ENCODE measurements at regions not wholly inside any gene's neighbourhood (a gene's known extent, or its start where the extent isn't known, plus 50 kb on each side); places are given as distances from the start of the nearest gene placed in this dataset.

DNA sequence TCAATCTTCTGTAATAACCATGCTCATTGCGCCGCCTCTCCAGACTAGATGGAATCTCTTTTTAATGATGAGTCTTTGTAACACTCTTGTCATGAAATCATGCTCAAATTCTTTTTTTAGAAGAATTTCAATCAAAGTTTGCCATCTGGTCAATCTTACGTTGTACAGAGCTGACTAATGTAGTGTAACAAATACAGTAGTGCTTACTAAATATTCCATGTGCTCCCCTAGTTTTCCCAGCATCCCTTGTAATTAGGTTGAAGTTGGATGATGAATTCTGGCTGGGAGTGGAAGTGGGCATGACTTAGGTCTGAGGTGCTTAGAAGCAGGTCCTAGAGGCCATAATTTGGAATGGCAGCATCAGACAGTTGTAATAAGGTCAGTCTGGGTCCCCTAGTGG lies 309.1 kb upstream of the SNX7 start:
- H3K9me2 ChIP-seq (replicated peaks; ENCODE audit: control insufficient read depth, low read length): no peaks in the 10 kb centered on the region
- no peaks in the 10 kb centered on the region for H3K4me1 ChIP-seq (ENCODE audit: control insufficient read depth, low read length)
- H3K4me3 ChIP-seq (ENCODE audit: low read length): no peak overlapping the region
- no peaks in the 10 kb centered on the region for H3K9me3 ChIP-seq (ENCODE audit: control insufficient read depth, insufficient read depth, low read length)
- no peak overlapping the region for H3K27ac ChIP-seq (ENCODE audit: low read depth, low read length)
- TF ChIP-seq, protein P1, sequence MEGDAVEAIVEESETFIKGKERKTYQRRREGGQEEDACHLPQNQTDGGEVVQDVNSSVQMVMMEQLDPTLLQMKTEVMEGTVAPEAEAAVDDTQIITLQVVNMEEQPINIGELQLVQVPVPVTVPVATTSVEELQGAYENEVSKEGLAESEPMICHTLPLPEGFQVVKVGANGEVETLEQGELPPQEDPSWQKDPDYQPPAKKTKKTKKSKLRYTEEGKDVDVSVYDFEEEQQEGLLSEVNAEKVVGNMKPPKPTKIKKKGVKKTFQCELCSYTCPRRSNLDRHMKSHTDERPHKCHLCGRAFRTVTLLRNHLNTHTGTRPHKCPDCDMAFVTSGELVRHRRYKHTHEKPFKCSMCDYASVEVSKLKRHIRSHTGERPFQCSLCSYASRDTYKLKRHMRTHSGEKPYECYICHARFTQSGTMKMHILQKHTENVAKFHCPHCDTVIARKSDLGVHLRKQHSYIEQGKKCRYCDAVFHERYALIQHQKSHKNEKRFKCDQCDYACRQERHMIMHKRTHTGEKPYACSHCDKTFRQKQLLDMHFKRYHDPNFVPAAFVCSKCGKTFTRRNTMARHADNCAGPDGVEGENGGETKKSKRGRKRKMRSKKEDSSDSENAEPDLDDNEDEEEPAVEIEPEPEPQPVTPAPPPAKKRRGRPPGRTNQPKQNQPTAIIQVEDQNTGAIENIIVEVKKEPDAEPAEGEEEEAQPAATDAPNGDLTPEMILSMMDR (IDR thresholded peaks at IDR 0.05; ENCODE audit: low read depth, low read length, poor library complexity, severe bottlenecking): no peak
- no peak for TF ChIP-seq EZH2phosphoT487 (IDR thresholded peaks at IDR 0.05; ENCODE audit: borderline replicate concordance, low read length)
- no peaks in the 10 kb centered on the region for H3K79me2 ChIP-seq (ENCODE audit: control insufficient read depth, low read length)
- H4K20me1 ChIP-seq (ENCODE audit: control insufficient read depth, insufficient read depth, low read depth, low read length): no peaks in the 10 kb centered on the region
- no peaks in the 10 kb centered on the region for H3K36me3 ChIP-seq (ENCODE audit: control insufficient read depth, low read length)
- H3F3A ChIP-seq (ENCODE audit: control insufficient read depth, insufficient read depth): no peaks in the 10 kb centered on the region
- no peak overlapping the region for H3K4me2 ChIP-seq (ENCODE audit: low read length)
- H3K27me3 ChIP-seq (ENCODE audit: control insufficient read depth, low read length): no peaks in the 10 kb centered on the region

- no peaks in the 10 kb centered on the region for H3F3A ChIP-seq (ENCODE audit: control insufficient read depth, insufficient read depth)
- H3K4me1 ChIP-seq (ENCODE audit: control insufficient read depth, low read length): no peaks in the 10 kb centered on the region
- H3K27me3 ChIP-seq (ENCODE audit: control insufficient read depth, low read length): no peaks in the 10 kb centered on the region
- no peak overlapping the region for H3K4me3 ChIP-seq (ENCODE audit: low read length)
- TF ChIP-seq, protein P1 (IDR thresholded peaks at IDR 0.05; ENCODE audit: low read depth, low read length, poor library complexity, severe bottlenecking): no peak
- TF ChIP-seq EZH2phosphoT487 (IDR thresholded peaks at IDR 0.05; ENCODE audit: borderline replicate concordance, low read length): no peak
- H4K20me1 ChIP-seq (ENCODE audit: control insufficient read depth, insufficient read depth, low read depth, low read length): no peaks in the 10 kb centered on the region
- no peak overlapping the region for H3K27ac ChIP-seq (ENCODE audit: low read depth, low read length)
- H3K9me2 ChIP-seq (replicated peaks; ENCODE audit: control insufficient read depth, low read length): no peaks in the 10 kb centered on the region
- H3K36me3 ChIP-seq (ENCODE audit: control insufficient read depth, low read length): no peaks in the 10 kb centered on the region
- no peaks in the 10 kb centered on the region for H3K79me2 ChIP-seq (ENCODE audit: control insufficient read depth, low read length)
- H3K9me3 ChIP-seq (ENCODE audit: control insufficient read depth, insufficient read depth, low read length): no peaks in the 10 kb centered on the region
- H3K4me2 ChIP-seq (ENCODE audit: low read length): no peak overlapping the region
Measured at GRCh38 chr1:98351561-98351960, 310.0 kb upstream of the SNX7 start.

GRCh38 chr1:98345417-98345816 lies 316.1 kb upstream of the SNX7 start:
- H3K4me1 ChIP-seq (ENCODE audit: control insufficient read depth, low read length): no peaks in the 10 kb centered on the region

More at GRCh38 chr1:98345417-98345816, 316.1 kb upstream of the SNX7 start:
- Histone ChIP-seq H3K4me2 (ENCODE audit: low read length) (no peak overlapping the region), H3K27me3 (ENCODE audit: control insufficient read depth, low read length) (no peaks in the 10 kb centered on the region), H3K27ac (ENCODE audit: low read depth, low read length) (no peak overlapping the region), H3K9me2 (replicated peaks; ENCODE audit: control insufficient read depth, low read length) (no peaks in the 10 kb centered on the region), H3K79me2 (ENCODE audit: control insufficient read depth, low read length) (no peaks in the 10 kb centered on the region), H3K4me3 (ENCODE audit: low read length) (no peak overlapping the region), H3F3A (ENCODE audit: control insufficient read depth, insufficient read depth) (no peaks in the 10 kb centered on the region), H3K36me3 (ENCODE audit: control insufficient read depth, low read length) (no peaks in the 10 kb centered on the region), H4K20me1 (ENCODE audit: control insufficient read depth, insufficient read depth, low read depth, low read length) (no peaks in the 10 kb centered on the region), H3K9me3 (ENCODE audit: control insufficient read depth, insufficient read depth, low read length) (no peaks in the 10 kb centered on the region)
- TF ChIP-seq EZH2phosphoT487 (IDR thresholded peaks at IDR 0.05; ENCODE audit: borderline replicate concordance, low read length): no peak
- TF ChIP-seq, protein P1 (IDR thresholded peaks at IDR 0.05; ENCODE audit: low read depth, low read length, poor library complexity, severe bottlenecking): no peak

Measured in DOHH2 (cell line).